Parathyroid adenoma (tissue), 2 donors: ENCODE measurements at regions not wholly inside any gene's neighbourhood (a gene's known extent, or its start where the extent isn't known, plus 50 kb on each side); places are given as distances from the start of the nearest gene placed in this dataset.
"Not testable (repeated sequence)": the region's sequence is repeated elsewhere in the genome, so short reads cannot be mapped to it uniquely, and the experiment has no call there.

Experiments used
- H2AFZ ChIP-seq: fragments of 300-600 bp; sonication (generic); one replicate; pipeline ENCODE4 v1.7.0; 2017; ENCODE audit warnings: antibody characterized with exemption, mild to moderate bottlenecking
- H3K27ac ChIP-seq: fragments of 300-600 bp; sonication (generic); one replicate; pipeline ENCODE4 v1.7.0; 2017
- H3K27me3 ChIP-seq: fragments of 300-600 bp; sonication (generic); one replicate; pipeline ENCODE4 v1.7.0; 2017; ENCODE audit warnings: low read length; ENCODE audit not compliant: control insufficient read depth, insufficient read depth
- H3K36me3 ChIP-seq: fragments of 300-600 bp; sonication (generic); one replicate; pipeline ENCODE4 v1.7.0; 2017; ENCODE audit warnings: low read length; ENCODE audit not compliant: control insufficient read depth, insufficient read depth
- H3K4me1 ChIP-seq: fragments of 300-600 bp; sonication (generic); one replicate; pipeline ENCODE4 v1.7.0; 2017; ENCODE audit warnings: control low read depth
- H3K4me2 ChIP-seq: fragments of 300-600 bp; sonication (generic); one replicate; pipeline ENCODE4 v1.7.0; 2017; ENCODE audit warnings: low read length
- H3K4me3 ChIP-seq: fragments of 300-600 bp; sonication (generic); one replicate; pipeline ENCODE4 v1.7.0; 2017; ENCODE audit warnings: low read depth, low read length
- H3K79me2 ChIP-seq: fragments of 300-600 bp; sonication (generic); one replicate; pipeline ENCODE4 v1.7.0; 2017; ENCODE audit warnings: control low read depth
- H3K9ac ChIP-seq: fragments of 300-600 bp; sonication (generic); one replicate; pipeline ENCODE4 v1.7.0; 2017; ENCODE audit warnings: mild to moderate bottlenecking
- H3K9me3 ChIP-seq: fragments of 300-600 bp; sonication (generic); one replicate; pipeline ENCODE4 v1.7.0; 2017; ENCODE audit warnings: low read length; ENCODE audit not compliant: control insufficient read depth
- TF ChIP-seq, protein P1 (sequence below): fragments of 300-600 bp; sonication (generic); IDR thresholded peaks from one replicate; pipeline ENCODE4 v1.7.0; 2017; ENCODE audit warnings: antibody characterized with exemption, mild to moderate bottlenecking
- donor health status: primary hyperparathyroidism.

DNA sequence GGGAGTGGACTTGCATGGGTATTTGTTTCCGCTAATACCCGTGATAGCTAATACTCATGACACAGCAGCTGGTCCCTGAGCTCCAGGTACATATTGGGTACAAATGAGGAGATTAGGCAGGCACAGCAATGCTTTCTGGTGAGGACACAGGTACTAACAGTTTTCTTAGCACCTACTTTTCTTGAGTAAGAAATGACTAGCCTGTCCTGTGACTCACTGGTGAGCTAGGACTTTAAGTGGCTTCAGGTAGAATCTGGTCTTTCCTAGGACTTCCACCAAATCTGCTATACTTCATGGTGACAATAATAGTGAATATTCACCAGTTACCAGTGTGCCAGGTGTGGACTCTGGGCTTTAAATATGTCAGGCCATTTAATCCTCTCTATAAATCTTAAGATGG is 407.4 kb upstream of the NR3C2 start:
- H3K4me3 ChIP-seq: no peak overlapping the region
- no peak overlapping the region for H3K9ac ChIP-seq
- H3K27ac ChIP-seq: no peak overlapping the region
- no peaks in the 10 kb centered on the region for H3K27me3 ChIP-seq
- TF ChIP-seq, protein P1, sequence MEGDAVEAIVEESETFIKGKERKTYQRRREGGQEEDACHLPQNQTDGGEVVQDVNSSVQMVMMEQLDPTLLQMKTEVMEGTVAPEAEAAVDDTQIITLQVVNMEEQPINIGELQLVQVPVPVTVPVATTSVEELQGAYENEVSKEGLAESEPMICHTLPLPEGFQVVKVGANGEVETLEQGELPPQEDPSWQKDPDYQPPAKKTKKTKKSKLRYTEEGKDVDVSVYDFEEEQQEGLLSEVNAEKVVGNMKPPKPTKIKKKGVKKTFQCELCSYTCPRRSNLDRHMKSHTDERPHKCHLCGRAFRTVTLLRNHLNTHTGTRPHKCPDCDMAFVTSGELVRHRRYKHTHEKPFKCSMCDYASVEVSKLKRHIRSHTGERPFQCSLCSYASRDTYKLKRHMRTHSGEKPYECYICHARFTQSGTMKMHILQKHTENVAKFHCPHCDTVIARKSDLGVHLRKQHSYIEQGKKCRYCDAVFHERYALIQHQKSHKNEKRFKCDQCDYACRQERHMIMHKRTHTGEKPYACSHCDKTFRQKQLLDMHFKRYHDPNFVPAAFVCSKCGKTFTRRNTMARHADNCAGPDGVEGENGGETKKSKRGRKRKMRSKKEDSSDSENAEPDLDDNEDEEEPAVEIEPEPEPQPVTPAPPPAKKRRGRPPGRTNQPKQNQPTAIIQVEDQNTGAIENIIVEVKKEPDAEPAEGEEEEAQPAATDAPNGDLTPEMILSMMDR: no peak
- H3K36me3 ChIP-seq: no peaks in the 10 kb centered on the region
- H3K4me1 ChIP-seq: no peaks in the 10 kb centered on the region
- H3K9me3 ChIP-seq: no peaks in the 10 kb centered on the region
- no peak overlapping the region for H3K4me2 ChIP-seq
- H2AFZ ChIP-seq: peak overlapping the region; percentile 46
- H3K79me2 ChIP-seq: no peaks in the 10 kb centered on the region

DNA sequence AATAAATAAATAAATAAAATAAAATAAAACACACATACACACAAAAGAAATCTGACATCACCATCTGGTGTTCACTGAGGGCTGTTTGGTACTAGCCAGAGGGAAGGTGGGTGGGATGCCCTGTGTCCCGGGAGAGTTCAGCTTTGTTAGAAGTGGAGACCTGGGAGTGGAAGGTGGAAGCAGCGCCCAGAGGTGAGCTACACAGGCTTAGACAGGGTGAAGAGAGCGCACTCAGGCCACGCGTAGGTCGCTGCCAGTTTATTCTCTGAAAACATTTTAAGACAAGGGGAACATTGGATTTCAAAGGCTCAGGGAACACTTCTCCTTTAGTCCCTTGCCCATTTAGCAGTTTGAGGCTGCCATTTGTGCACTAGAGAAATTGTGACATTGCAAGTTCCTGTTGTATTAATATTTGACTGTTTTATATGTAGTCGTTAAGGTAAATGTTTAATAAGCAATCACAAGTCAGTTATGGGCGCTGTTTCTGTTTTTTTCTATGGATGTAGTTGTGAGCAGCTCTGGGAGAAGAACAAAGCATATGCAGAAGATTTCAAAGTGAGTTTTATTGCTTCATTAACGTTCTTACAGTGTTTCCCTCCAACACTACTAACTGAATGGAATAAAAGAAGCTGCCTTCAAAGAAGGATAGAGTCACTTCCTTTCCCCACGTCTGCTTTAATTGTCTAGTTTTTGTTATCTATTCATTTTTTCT is 405.5 kb upstream of the NR3C2 start:
- TF ChIP-seq, protein P1: no peak
- Histone ChIP-seq H3K4me1 (no peaks in the 10 kb centered on the region), H3K4me2 (no peak overlapping the region), H3K79me2 (no peaks in the 10 kb centered on the region), H3K9me3 (no peaks in the 10 kb centered on the region), H3K27ac (no peak overlapping the region), H3K9ac (no peak overlapping the region), H2AFZ (no peak overlapping the region), H3K36me3 (no peaks in the 10 kb centered on the region), H3K4me3 (no peak overlapping the region), H3K27me3 (no peaks in the 10 kb centered on the region)

DNA sequence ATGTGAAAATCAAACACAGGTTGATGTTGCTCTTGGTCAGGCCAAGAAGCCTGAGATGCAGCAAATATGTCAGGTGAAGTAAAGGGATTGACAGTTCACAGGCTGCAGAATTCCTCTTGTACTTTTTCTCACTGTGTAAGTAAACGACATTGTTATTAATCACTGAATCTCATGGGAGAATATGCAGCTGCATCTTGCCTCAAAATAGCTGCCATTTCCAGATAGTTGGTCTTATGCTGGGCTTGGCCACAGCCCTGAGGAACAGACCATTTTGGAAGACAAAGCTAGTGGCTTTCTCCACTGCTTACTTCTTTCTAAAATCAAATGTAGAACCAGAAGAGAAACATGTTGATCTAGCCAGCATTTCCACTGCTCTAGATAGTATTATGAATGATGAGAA is 403.4 kb upstream of the NR3C2 start:
- no peak overlapping the region for H3K4me2 ChIP-seq
- H3K4me3 ChIP-seq: no peak overlapping the region
- no peaks in the 10 kb centered on the region for H3K79me2 ChIP-seq
- no peak overlapping the region for H3K27ac ChIP-seq
- H3K9me3 ChIP-seq: no peaks in the 10 kb centered on the region
- H3K4me1 ChIP-seq: no peaks in the 10 kb centered on the region
- TF ChIP-seq, protein P1: no peak
- no peak overlapping the region for H3K9ac ChIP-seq
- H3K36me3 ChIP-seq: no peaks in the 10 kb centered on the region
- H3K27me3 ChIP-seq: no peaks in the 10 kb centered on the region
- no peak overlapping the region for H2AFZ ChIP-seq

DNA sequence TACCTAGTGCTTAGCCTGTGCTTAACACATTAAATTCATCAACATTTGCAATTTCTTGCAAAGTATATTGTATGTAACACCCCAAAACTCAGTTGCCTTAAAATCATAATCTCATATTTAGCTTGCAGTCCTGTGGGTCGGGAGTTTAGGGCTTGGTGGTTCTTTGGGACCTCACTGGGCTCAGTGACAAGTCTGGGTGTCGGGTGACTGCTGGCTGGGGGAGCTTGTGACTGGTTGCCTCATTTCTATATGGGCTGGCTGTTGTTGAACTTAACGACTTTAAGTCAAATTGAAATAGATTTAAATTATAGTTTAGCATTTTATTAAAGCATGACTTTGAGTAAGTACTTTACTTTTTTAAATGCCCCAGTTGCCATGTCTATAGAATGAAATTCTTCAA is 401.4 kb upstream of the NR3C2 start:
- no peak overlapping the region for H3K9ac ChIP-seq
- no peak overlapping the region for H3K27ac ChIP-seq
- no peaks in the 10 kb centered on the region for H3K9me3 ChIP-seq
- H3K79me2 ChIP-seq: no peaks in the 10 kb centered on the region
- TF ChIP-seq, protein P1: no peak
- H2AFZ ChIP-seq: no peak overlapping the region
- H3K27me3 ChIP-seq: no peaks in the 10 kb centered on the region
- no peak overlapping the region for H3K4me3 ChIP-seq
- no peaks in the 10 kb centered on the region for H3K36me3 ChIP-seq
- H3K4me1 ChIP-seq: no peaks in the 10 kb centered on the region
- no peak overlapping the region for H3K4me2 ChIP-seq

DNA sequence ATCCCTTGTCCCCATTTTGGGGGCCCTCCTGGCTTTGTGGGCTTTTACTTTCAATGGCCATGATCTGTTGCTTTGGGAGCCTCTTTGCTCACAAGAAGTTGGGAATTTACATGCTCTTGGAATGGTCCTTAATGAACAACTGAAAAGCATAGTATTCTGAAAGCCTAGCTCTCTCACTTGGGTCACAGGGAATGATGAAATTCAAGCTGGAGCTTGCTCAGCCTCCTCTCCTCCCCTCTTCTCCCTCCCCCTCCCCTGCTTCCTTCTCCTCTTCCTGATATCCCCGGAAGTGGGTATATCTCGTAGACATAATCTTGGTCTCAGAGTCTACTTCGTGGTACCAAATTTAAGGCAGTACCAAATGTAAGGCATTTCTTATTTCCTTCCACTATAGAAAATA is 400.6 kb upstream of the NR3C2 start:
- Histone ChIP-seq H3K4me1 (no peaks in the 10 kb centered on the region), H3K9me3 (no peaks in the 10 kb centered on the region), H3K4me2 (no peak overlapping the region), H3K36me3 (no peaks in the 10 kb centered on the region), H3K27me3 (no peaks in the 10 kb centered on the region), H3K79me2 (no peaks in the 10 kb centered on the region), H3K9ac (no peak overlapping the region), H3K4me3 (no peak overlapping the region), H2AFZ (no peak overlapping the region), H3K27ac (no peak overlapping the region)
- TF ChIP-seq, protein P1: no peak

DNA sequence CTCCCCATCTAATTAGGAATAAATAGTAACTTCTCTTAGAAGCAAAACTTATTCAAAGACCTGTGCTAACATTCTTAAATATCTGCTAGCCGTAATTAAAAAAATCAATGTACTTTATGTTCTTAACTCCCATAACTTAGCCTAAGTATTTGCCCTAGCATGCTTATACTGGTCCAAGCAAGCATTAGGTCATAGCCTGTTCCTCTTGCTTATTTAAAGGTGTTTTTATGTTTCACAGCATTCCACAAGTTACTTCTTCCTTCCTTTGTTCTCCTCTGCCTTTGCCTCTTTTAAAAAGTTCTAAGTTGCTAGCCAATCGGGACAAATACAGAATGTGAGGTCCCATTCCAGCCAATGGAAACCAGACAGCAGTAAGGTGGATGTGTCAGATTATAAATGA is 395.4 kb upstream of the NR3C2 start:
- not testable (repeated sequence) for H3K9ac ChIP-seq, H3K4me2 ChIP-seq, H3K79me2 ChIP-seq, H3K9me3 ChIP-seq, H3K27ac ChIP-seq, H3K27me3 ChIP-seq, H3K36me3 ChIP-seq, H2AFZ ChIP-seq, H3K4me1 ChIP-seq, H3K4me3 ChIP-seq
